GM19467 (cell line): ENCODE measurements at regions not wholly inside any gene's neighbourhood (a gene's known extent, or its start where the extent isn't known, plus 50 kb on each side); places are given as distances from the start of the nearest gene placed in this dataset.
"Not testable (repeated sequence)": the region's sequence is repeated elsewhere in the genome, so short reads cannot be mapped to it uniquely, and the experiment has no call there.

Experiments
- ATAC-seq: cut with Tn5 transposase; IDR thresholded peaks from one replicate; pipeline ENCODE4 v1.9.1; 2021; ENCODE audit warnings: mild to moderate bottlenecking, moderate library complexity; ENCODE audit not compliant: unreplicated experiment

DNA sequence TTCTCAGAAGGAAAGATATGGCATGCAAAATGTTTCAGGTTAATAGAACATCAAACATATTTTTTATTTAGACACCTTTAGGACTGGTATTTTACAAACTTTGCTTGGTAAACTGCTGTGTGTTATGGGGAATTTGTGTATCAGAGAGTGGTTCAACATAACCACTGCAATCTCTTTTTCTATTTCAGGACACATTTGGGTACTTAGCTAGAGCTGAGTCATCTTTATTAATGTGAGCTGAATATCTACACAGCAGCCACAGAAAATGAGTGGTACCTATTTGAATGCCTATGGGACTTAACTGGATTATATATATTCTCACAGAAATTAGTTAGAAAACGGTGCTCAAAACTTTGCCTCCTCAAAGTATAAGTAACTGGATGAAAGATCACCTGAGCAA, 179.8 kb downstream of the SPDYE17 start:
- not testable (repeated sequence) for ATAC-seq

DNA sequence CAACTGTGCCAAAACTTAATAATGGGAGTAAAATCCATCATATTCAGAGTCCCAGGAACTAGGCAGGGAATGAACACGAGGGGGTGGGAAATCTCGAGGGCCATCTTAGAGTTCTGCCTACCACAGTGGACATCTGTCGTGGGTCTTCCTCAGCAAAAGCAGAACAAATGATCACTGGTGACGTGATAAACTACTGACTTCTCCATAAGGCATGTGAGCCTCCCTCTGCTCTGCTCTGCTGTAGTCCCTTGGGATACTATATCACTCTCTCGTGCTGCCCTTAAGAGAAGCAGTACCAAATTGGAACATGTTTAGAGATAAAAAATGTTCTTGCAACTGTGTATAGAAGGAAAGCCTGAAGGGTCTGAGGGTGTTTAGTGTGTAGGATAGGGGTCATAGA, 180.5 kb downstream of the SPDYE17 start:
- not testable (repeated sequence) for ATAC-seq

DNA sequence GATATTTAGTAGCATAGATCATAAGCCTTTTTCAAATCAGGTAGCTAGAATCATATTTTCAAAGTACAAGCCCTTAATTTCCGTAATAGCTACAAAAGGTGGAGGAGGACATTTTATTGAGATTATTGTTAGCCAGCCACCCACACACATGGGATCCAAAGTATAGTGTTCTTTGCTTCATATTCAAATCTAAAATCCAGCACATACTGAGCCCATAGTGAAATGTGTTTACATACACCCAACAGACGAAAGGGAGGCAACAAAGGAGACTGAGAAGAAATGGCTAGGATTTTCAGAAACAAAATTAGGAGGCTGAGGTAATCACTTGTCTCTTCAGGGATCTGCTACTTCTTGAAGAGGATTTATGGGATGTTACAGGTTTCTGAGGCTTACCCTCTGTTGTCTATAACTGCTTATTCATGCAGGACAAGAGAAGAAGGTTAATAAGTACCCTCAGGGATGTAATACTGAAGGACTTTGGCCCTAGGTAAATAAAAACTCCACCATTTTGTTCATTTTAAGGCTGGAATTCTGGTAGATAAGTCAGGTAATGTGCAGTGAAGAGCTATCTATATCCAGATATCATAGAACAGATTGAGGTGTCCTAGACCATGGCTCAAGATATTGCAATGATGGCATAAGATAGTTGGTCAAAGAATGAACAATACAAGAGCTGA, 182.1 kb downstream of the SPDYE17 start:
- not testable (repeated sequence) for ATAC-seq

DNA sequence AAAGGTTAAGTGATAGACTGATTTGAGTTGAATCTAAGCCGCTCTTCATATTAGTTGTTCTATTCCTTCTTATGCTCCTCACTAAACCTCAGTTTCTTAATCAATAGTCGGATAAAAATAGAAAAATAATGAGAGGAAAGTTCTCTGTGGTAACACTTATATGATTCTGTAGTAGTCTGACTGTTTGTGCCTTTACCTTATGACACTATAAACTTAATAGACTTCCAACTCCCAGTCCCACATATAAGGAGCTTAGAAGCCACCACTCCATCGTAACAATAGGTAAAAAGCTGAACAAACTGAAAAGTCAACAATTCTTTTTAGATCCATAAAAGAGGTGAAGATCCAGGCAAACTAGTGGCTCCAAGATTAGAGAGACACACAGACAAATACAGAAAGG, 192.3 kb downstream of the SPDYE17 start:
- ATAC-seq: not testable (repeated sequence)

DNA sequence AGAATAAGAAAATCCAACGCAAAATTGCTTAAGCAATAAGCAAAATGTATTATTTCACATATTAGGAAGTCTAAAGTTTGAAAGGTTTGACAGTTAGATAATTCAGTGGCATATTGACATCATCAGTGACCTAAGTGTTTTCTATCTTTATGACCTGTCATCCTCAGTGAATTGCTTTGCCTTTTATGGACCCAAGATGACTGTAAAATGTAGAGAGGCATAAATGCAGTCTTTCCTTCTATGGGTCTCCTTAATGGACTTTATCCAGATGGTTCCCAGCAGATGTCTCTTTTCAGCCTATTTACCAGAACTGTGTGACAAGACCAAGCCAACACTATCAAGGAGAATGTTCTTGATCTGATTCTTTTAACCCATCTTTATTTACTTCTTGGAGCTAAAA, 192.9 kb downstream of the SPDYE17 start:
- not testable (repeated sequence) for ATAC-seq

DNA sequence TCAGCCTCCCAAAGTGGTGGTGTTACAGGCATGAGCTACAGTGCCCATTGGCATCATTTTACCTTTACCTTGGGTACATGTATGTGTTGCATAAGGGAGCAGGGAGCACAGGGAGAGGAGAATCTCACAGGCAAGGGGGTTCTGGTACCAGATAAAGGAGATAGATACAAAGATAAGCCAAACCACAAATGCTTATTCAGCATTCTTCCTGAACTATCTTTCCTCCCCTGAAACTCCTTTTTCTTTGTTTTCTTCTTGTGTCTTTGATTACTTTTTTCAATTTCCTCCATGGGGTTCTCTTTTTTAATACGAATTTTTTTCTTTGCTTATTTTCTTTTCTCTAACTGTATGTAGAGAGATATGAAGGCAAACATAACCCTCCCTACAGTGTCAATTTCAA, 193.8 kb downstream of the SPDYE17 start:
- ATAC-seq: not testable (repeated sequence)

DNA sequence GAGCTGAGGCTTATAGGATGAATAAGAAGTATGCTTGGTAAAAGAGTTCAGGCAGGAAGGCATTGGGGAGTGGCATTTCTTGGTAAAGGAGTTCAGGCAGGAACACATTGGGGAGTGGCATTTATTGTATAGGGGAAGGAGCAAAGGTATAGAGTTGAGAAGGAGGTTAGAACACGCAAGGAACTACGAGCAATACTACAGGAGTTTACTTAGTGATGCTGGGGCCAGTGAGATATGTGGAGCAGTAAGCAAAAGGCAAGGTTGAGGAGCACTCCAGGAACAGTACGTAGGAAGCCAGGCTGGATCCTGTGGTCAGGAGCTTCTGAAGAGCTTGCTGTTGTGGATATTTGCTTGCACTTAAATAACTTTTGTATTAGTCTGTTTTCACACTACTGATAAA, 202.2 kb upstream of the POMZP3 start:
- not testable (repeated sequence) for ATAC-seq

DNA sequence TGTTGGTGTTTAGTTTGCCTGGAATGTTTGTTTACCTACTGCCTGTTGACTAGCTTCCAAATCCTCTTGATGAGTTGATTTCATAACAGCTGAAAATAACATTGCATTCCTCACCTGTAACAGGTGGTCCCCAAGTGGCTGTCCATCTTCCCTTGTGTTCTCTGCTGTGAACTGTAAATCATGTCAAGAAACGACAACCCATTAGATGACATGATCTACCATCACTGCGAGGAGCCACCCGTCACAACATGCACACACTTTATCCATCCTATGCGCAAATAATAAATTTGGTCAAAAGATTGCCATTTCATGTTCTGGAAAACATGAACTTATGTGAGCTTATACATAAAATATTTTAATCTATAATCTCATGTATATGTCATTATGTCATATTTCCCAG, 199.1 kb upstream of the POMZP3 start:
- ATAC-seq: not testable (repeated sequence)

DNA sequence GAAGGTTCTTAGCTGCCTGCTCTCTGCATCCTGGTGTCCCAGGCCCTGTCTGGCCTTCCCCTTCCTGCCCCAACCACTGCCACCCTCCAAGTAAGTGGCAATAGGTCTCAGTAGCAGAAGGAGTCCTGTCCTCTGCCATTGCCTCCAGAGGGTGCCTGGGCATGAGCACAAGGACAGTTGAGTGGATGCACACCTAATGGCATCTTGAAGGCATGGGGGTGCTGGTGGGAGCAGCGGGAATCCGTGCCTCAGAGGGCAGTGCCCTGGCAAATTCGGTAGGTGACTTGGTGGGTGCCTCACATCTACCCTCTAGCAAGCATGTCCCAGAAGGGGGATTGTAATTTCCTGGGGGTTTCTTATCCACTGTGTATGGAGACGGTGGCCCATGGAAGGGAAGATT, 182.8 kb upstream of the POMZP3 start:
- not testable (repeated sequence) for ATAC-seq

DNA sequence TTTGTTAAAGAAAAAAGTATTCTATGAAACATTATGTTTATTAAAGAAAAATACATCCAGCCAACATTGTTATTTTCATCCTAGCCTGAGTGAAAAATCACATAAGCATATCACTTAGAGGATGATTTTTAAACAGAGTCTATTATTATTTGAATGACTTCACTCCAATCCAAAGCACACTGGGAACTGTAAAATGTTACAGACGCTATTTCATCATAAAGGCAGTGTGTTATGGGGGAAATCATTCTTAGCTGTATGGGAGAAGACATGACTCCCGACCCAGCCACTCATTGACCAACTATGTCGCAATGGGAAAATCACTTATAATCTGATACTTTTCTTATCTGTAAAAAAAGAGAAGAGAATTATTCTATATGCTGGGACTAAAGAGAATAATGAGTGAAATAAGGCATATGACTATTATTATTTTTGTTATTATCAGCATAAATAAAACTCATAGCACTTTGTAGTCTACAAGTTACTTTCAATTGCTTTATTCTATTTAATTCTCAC, 180.6 kb upstream of the POMZP3 start:
- not testable (repeated sequence) for ATAC-seq

DNA sequence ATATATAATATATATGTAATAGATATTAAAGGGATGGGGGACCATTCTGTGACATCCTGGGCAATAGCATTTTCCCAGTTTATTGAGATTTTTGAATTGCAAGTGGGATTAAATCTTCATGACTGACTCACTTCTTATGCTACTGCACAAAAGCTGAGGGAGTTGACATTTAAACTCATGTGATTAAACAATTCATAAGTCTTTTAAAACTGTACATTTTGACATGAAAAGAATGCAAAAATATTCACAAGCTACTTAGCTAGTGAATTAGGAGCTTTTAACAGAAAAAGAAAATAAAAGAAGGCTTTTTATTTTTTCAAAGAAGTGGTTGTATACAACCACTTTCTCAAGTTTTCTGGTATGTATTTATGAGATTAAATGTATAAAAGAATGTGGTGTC, 179.4 kb upstream of the POMZP3 start:
- ATAC-seq: not testable (repeated sequence)

DNA sequence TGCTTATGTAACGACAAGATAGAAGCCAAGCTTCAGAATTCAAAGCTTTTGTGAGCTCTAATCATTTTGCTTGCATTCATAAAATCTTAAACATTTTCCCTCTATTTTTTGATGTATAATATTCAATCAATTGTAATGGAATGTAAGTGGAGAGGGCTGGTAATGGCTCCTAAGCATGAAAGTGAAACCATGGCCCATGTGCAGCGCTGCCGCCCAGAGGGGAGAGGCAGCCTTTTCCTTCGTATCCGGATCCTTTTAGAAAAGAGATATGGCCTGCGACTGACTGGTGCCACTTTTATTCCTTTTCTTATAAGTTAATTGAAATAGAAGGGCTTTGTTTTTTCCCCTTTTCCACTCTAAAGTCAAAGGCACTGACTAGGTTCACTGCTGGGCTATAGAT, 178.9 kb upstream of the POMZP3 start:
- not testable (repeated sequence) for ATAC-seq

DNA sequence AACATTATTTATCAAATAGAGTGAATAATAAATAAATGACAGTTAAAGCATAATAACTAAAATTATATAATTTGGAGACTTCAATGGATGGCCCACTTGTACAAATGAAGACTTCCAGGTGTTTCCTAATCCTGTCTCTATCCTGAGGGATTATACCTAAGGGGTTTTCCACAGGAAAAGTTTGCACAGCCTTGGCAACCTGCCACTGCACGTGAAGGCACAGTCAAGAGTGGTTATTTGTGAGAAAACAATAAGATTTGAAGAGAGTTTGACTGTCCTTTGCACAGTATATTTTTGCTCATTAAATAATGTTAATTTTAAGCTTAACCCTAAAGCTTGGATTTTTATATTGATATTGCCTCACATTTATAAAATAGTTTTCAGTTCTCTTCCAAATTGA, 178.2 kb upstream of the POMZP3 start:
- not testable (repeated sequence) for ATAC-seq

DNA sequence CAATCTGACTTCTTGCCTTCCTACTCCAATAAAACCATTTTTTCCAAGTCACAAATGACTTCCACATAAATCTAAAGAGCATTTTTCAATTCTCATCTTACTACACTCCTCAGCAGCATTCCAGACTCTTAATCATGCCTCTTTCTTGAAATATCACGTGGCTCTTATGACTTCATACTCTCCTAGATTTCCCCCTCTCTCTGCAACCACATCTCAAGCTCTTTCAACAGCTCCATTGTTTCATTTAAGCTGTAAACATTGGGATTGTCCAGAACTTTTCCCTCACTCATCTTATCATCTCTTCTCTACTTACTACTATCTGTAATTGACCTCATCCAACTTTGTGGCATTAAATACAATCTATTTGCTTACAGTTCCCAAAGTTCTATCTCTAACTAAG, 170.6 kb upstream of the POMZP3 start:
- ATAC-seq: not testable (repeated sequence)

DNA sequence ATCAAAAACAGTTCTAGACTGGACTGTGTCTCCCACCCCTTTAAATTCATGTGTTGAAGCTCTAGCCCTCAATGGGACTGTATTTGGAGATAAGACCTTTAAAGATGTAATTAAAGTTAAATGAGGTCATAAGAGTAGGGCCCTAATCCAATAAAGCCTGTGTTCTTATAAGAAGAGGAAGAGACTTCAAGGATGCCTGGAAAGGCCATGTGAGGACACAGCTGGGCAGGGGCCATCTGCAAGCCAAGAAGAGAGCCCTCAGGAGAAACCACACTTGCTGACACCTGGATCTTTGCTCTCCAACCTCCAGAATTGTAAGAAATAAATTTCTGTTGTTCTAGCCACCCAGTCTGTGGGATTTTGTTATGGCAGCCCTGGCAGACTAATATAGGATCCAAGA, 153.6 kb upstream of the POMZP3 start:
- not testable (repeated sequence) for ATAC-seq

DNA sequence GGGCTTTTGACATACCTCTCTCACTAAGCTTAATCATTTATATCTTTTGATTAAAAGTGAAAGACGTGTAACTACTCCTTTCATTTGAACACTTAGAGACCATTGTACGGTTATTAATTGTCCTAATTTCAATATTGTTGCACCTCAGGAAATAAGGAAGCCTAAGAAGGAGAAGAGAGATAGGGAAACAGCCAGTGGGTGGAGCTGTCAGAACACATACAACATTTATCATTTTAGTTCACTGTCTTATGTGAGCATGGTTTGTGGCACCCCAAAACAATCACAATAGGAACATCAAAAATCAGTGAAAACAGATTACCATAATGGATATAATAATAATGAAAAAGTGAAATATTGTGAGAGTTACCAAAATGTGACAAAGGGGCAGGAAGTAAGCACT, 147.2 kb upstream of the POMZP3 start:
- not testable (repeated sequence) for ATAC-seq

DNA sequence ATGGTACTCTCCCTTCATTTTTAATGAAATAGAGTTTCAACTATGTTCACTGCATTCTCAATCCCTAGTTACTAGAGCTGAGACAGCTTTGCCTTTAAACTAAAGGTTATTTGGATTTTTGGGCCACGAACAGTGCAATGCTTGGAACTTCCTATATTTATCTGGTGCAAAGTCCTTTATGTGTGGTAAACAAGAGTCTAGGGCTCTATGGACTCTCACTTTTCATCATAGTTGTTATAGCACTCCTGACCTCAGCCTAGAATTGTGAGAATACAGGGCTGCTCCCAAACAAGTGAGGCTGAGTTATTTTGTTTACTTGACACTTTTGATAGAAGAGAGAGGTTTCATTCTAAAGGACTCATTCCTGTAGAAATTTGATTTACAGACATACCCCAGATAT, 144.9 kb upstream of the POMZP3 start:
- ATAC-seq: not testable (repeated sequence)

DNA sequence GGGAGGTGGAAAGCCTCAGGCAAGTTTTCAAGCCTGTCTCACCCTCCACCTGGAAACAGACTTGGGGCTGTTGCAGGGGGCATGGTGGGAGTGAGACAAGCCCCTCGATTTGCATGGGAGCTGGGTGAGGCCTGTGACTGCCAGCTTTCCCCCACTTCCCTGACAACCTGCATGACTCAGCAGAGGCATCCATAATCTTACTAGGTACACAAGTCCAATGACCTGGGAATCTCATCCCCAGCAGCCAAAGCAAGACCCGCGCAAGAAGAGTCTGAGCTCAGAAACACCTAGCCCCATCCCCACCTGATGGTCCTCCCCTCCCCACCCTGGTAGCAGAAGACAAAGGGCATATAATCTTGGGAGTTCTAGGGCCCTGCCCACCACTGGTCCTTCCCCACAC, 136.9 kb upstream of the POMZP3 start:
- ATAC-seq: not testable (repeated sequence)

DNA sequence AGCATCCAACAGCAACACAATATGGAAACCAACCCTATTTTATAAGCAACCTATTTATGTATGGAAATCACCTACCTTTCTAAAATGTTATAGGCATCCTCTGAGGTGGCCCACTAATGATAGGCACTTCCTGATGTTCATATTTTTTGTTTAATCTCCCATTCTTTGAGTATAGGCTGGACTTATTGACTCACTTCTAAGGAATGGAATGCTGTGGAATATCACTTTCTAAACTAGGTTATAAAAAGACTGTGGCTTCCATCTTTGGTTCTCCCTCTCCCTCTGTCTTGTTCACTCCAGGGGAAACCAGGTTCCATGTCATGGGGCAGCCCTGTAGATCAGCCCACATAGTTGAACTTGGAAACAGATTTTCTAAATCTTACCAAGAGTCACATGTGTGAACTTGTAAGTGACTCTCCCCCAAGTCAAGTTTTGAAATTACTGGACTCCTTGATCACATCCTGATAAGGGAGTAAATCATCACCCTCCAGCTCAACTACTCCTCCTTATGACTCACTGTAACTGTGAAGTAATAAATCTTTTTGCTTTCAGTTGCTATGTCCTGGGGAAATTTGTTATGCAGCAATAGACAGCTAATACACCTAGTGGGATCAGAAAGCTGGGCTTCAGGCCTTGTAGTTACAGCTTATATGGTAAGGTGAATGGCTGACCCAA, 133.6 kb upstream of the POMZP3 start:
- not testable (repeated sequence) for ATAC-seq

DNA sequence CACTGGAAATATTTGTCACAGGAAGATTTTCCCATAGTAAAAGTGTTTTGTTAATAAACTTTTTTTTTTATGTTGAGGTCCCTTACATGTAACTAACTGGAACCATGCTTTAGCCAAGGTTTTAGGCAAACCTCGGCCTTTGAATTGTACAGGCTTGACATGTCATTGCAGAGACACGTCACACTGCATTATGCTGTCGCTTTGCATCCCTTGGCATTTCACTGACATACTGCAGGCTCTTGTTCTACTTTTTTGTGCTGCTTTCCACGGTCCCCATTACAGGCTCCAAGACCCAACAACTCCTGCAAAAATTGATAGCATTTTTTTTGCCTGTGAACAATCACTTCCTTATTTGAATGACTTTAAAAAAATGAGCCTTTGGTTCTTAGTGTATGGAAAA, 112.5 kb upstream of the POMZP3 start:
- ATAC-seq: not testable (repeated sequence)

DNA sequence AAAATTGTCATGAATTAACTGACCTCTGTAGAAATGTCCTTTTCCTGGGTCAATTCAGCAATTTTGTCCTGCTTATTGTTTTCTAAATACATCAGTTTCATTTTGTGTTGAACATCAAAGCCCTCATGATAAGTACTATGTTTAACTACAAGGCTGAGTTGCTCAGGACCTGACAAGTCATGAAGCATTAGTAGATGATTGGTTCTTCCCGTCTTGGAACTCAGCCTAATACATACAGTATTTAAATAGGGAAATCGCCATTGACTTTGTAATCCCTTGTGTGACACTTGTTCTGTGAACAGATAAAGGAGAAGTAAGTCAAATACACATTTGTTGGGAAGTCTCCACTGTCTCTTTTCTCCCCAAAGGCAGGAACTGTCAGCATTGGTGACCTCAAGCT, 109.6 kb upstream of the POMZP3 start:
- ATAC-seq: not testable (repeated sequence)

DNA sequence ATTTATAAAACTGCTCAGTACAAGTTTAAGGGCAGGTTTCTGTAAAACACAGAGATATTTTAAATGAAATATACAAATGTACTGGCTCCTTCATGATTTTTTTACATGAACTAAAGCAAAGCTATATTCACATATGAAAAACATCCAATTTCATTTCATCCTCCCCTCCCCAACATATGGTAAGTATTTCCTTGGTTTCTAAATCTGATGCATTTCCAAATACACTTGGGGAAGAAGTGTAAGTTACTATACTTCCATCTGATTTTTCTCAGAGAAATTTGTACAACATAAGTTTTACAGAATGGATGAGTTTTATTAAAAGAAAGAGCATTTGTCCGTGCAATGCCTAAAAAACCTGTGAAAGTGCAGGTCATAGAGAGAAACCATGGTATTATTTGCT, 109.0 kb upstream of the POMZP3 start:
- ATAC-seq: not testable (repeated sequence)
